Colonic mucosa (tissue), 4 donors: ENCODE measurements at regions not wholly inside any gene's neighbourhood (a gene's known extent, or its start where the extent isn't known, plus 50 kb on each side); places are given as distances from the start of the nearest gene placed in this dataset.

Source experiments
- DNase-seq: peaks from one replicate; pipeline ENCODE4 v3.0.0-alpha.2; 2020
- H3K27ac ChIP-seq: fragments of 200-600 bp; one replicate; pipeline ENCODE4 v1.8.0; 2021
- H3K27me3 ChIP-seq: fragments of 200-600 bp; one replicate; pipeline ENCODE4 v1.8.0; 2021
- H3K36me3 ChIP-seq: fragments of 200-600 bp; one replicate; pipeline ENCODE4 v1.8.0; 2021
- H3K4me1 ChIP-seq: fragments of 200-600 bp; one replicate; pipeline ENCODE4 v1.8.0; 2021; ENCODE audit warnings: mild to moderate bottlenecking
- H3K4me3 ChIP-seq: fragments of 200-600 bp; one replicate; pipeline ENCODE4 v1.8.0; 2021
- H3K9ac ChIP-seq, 2 donors: one replicate each; pipeline ENCODE4 v1.7.0; 2013; ENCODE audit warnings: control low read depth in 2 of 2, low read depth in 2 of 2, low read length in 2 of 2
- H3K9me3 ChIP-seq: fragments of 200-600 bp; one replicate; pipeline ENCODE4 v1.8.0; 2021
- CTCF ChIP-seq: fragments of 200-600 bp; IDR thresholded peaks from one replicate; pipeline ENCODE4 v1.8.0; 2022; ENCODE audit warnings: antibody characterized with exemption, mild to moderate bottlenecking
- intact Hi-C: fragments of 100-400 bp; cut with DNase I; formaldehyde crosslinking; loops from one replicate; pipeline ENCODE4 v1.14.1; 2022
- donor health status: healthy.
- donor health status: DM: no; HTN: no; CAD: no.
- donor health status: DM: no; HTN: no; CAD: no.

- DNase-seq, result no peak
- Histone ChIP-seq H3K27ac (no peak overlapping the region), H3K4me1 (no peaks in the 10 kb centered on the region), H3K27me3 (no peaks in the 10 kb centered on the region), H3K4me3 (no peak overlapping the region), H3K9ac (no peak overlapping the region), H3K36me3 (no peaks in the 10 kb centered on the region), H3K9me3 (no peaks in the 10 kb centered on the region)
- intact Hi-C loops, result no loop called here
- TF ChIP-seq CTCF, result no peak
Measured at GRCh38 chr5:117590944-117591343, 1016.3 kb upstream of the SEMA6A start.

GRCh38 chr5:117588611-117589010, 1014.0 kb upstream of the SEMA6A start:
- no peak overlapping the region for H3K9ac ChIP-seq
- no peak overlapping the region for H3K27ac ChIP-seq
- H3K36me3 ChIP-seq, result no peaks in the 10 kb centered on the region
- no peak for DNase-seq
- H3K4me1 ChIP-seq, result no peaks in the 10 kb centered on the region
- H3K27me3 ChIP-seq, result no peaks in the 10 kb centered on the region
- no peaks in the 10 kb centered on the region for H3K9me3 ChIP-seq
- intact Hi-C loops, result no loop called here
- no peak for TF ChIP-seq CTCF
- H3K4me3 ChIP-seq, result no peak overlapping the region

GRCh38 chr5:117587111-117587510, 1012.5 kb upstream of the SEMA6A start:
- Histone ChIP-seq H3K36me3 (no peaks in the 10 kb centered on the region), H3K4me1 (no peaks in the 10 kb centered on the region), H3K27me3 (no peaks in the 10 kb centered on the region), H3K4me3 (no peak overlapping the region), H3K27ac (no peak overlapping the region), H3K9me3 (no peaks in the 10 kb centered on the region), H3K9ac (no peak overlapping the region)
- intact Hi-C loops, result no loop called here
- no peak for TF ChIP-seq CTCF
- DNase-seq, result no peak

- H3K4me1 ChIP-seq, result no peaks in the 10 kb centered on the region
- no peaks in the 10 kb centered on the region for H3K9me3 ChIP-seq
- DNase-seq, result no peak
- no peak for TF ChIP-seq CTCF
- H3K36me3 ChIP-seq, result no peaks in the 10 kb centered on the region
- no peak overlapping the region for H3K27ac ChIP-seq
- no peaks in the 10 kb centered on the region for H3K27me3 ChIP-seq
- no peak overlapping the region for H3K9ac ChIP-seq
- H3K4me3 ChIP-seq, result no peak overlapping the region
- intact Hi-C loops, result no loop called here
Measured at GRCh38 chr5:117568622-117569021, 994.0 kb upstream of the SEMA6A start.

GRCh38 chr5:117568126-117568525, 993.5 kb upstream of the SEMA6A start:
- intact Hi-C loops, result no loop called here
- H3K9me3 ChIP-seq, result no peaks in the 10 kb centered on the region

More at GRCh38 chr5:117568126-117568525, 993.5 kb upstream of the SEMA6A start:
- TF ChIP-seq CTCF, result no peak
- Histone ChIP-seq H3K36me3 (no peaks in the 10 kb centered on the region), H3K27ac (no peak overlapping the region), H3K4me1 (no peaks in the 10 kb centered on the region), H3K9ac (no peak overlapping the region), H3K27me3 (no peaks in the 10 kb centered on the region), H3K4me3 (no peak overlapping the region)
- DNase-seq, result no peak
